ENCODE measurements at regions not wholly inside any gene's neighbourhood (a gene's known extent, or its start where the extent isn't known, plus 50 kb on each side); places are given as distances from the start of the nearest gene placed in this dataset.

DNA sequence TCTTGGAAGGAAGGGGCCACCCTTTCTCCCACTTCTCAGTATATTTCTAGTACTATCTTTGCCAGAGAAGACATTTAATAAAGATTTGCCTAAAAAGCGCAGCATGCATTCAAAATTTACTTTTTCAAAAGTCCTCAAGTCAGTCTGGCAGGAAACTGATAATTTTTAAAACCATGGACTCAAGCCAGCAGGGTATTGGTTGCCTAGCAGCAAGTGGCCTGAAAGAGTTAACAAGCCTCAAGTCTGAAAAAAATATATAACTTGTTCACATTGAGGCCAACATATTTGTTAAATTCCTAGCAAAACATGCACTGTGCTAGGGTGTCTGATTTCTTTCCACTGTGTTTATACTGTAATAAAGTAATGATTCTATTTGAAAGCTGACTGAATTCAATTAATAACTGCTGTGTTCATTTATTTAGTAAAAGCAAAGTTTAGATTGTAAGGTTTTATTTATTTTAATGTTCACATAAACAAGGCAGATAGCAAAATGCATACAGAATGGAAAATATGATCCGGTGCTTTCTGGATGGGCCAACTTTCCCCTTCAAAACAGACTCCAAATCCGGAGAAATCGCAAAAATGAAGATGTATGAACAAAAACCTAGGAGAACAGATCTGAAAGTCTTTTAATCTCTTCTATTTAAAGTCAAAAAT, 218.5 kb upstream of the FGF13 start:
- no peak overlapping the region for H3K4me3 ChIP-seq (ENCODE audit: low read depth, low read length)
- no peak for DNase-seq (ENCODE audit: low read depth)
- TF ChIP-seq, protein P1, sequence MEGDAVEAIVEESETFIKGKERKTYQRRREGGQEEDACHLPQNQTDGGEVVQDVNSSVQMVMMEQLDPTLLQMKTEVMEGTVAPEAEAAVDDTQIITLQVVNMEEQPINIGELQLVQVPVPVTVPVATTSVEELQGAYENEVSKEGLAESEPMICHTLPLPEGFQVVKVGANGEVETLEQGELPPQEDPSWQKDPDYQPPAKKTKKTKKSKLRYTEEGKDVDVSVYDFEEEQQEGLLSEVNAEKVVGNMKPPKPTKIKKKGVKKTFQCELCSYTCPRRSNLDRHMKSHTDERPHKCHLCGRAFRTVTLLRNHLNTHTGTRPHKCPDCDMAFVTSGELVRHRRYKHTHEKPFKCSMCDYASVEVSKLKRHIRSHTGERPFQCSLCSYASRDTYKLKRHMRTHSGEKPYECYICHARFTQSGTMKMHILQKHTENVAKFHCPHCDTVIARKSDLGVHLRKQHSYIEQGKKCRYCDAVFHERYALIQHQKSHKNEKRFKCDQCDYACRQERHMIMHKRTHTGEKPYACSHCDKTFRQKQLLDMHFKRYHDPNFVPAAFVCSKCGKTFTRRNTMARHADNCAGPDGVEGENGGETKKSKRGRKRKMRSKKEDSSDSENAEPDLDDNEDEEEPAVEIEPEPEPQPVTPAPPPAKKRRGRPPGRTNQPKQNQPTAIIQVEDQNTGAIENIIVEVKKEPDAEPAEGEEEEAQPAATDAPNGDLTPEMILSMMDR (IDR thresholded peaks at IDR 0.05; ENCODE audit: low read depth, low read length, missing control alignments) = no peak

DNA sequence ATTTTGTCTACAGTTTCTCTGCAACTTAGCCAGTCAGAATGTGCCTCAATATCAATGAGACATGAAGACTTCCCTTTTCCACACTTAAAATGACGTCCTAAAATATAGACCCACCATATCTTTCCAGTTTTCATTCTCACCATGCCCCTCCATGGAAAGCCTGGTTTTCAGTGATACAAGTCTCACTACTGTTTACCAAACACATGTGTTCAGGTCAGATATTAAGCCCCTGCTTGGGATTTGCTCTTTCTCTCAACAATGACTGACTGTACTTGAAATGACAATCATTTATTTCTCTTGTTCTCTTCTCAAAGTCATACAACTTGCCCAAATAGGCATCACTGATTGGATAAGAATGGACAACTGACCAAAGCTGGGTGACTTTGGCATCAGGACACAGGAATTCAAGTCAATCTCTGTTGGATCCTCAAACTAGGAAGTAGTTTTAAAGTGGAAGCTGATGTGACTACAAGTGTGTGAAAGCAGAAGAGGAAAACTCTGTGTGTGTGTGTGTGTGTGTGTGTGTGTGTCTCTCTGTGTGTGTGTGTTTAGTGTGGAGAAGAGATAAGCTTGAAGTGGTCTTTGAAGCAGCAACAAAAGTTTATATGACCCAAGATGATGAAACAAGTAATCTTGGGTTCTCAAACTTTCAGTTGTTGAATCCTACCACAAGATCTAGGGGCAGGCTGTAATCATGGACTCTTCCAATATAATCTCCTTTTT, 217.4 kb upstream of the FGF13 start:
- TF ChIP-seq, protein P1 (IDR thresholded peaks at IDR 0.05; ENCODE audit: low read depth, low read length, missing control alignments) = no peak
- no peak for DNase-seq (ENCODE audit: low read depth)
- H3K4me3 ChIP-seq (ENCODE audit: low read depth, low read length) = no peak overlapping the region

DNA sequence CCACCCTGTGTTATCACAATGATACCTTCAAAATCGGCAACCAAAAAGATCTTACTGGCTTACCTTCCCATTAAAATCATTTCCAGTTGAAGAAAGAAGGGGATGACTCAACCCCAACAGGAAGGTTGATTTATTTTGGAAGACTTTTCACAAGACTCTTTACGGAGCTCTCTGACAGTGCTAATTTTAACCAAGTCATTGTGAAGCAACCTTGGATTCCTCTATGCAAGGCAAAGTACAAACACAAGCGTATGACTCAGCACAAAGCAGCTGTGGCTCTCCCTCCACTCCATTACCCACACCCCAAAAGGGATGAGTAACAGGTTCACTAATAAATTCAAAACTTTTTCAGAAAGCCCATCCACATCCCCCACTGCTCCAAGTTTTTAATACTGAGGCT, 213.8 kb upstream of the FGF13 start:
- no peak overlapping the region for H3K4me3 ChIP-seq (ENCODE audit: low read depth, low read length)
- DNase-seq (ENCODE audit: low read depth) = no peak
- TF ChIP-seq, protein P1 (IDR thresholded peaks at IDR 0.05; ENCODE audit: low read depth, low read length, missing control alignments) = no peak

DNA sequence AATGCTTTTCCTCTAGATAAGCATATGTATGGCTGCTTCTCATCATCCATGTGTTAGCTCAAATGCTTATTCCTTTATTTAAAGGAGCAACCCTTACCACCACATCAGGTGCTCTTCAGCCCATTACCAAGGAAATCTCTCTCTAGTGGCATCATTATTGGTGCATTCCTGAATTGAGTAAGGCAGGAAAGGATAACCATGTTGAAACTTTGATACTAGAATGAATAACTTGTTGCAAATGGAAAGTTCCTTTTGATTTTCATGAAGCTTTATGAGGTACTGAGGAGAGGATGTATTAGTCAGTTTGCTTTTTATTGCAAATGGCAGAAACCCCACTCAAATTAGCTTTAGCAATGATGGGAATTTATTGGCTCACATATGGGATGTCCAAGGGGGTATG, 212.3 kb upstream of the FGF13 start:
- no peak for DNase-seq (ENCODE audit: low read depth)
- H3K4me3 ChIP-seq (ENCODE audit: low read depth, low read length) = no peak overlapping the region
- TF ChIP-seq, protein P1 (IDR thresholded peaks at IDR 0.05; ENCODE audit: low read depth, low read length, missing control alignments) = no peak

DNA sequence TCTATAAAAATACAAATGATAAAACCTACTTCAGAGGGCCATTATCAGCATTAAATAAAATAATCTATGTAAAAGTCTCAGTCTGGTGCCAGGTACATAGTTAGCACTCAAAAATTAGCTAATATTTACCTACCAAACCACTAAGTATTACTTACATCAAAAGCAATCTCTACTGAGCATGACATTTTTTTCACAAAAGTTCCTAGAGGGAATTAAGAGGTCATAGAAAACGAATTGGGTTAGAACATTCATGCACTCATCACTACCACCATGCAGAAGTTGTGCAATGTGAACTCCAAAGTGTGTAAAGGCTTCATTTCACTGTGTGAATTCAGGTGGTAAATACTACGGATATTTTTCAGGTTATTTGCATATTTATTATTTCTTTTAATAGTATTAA, 209.5 kb upstream of the FGF13 start:
- no peak for DNase-seq (ENCODE audit: low read depth)
- TF ChIP-seq, protein P1 (IDR thresholded peaks at IDR 0.05; ENCODE audit: low read depth, low read length, missing control alignments) = no peak
- H3K4me3 ChIP-seq (ENCODE audit: low read depth, low read length) = no peak overlapping the region

DNA sequence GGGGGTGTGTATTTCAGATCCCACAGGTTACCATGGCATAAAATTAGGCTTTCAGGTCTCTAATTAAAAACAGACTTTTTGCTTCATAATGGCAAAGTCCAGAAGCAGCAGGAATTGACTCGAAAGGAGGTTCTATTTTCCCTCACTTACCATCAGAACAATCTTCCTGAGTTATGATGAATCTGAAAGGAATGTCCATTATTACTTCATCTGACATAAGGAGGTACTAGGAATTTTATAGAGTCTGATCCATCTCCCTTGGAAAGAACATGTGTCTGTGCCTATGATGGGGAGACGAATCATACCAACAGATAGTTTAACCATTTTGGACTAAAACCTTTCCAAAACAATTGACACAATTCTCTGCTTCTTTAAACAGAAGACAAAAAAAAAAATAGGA, 206.3 kb upstream of the FGF13 start:
- no peak for DNase-seq (ENCODE audit: low read depth)
- H3K4me3 ChIP-seq (ENCODE audit: low read depth, low read length) = no peak overlapping the region
- TF ChIP-seq, protein P1 (IDR thresholded peaks at IDR 0.05; ENCODE audit: low read depth, low read length, missing control alignments) = no peak

DNA sequence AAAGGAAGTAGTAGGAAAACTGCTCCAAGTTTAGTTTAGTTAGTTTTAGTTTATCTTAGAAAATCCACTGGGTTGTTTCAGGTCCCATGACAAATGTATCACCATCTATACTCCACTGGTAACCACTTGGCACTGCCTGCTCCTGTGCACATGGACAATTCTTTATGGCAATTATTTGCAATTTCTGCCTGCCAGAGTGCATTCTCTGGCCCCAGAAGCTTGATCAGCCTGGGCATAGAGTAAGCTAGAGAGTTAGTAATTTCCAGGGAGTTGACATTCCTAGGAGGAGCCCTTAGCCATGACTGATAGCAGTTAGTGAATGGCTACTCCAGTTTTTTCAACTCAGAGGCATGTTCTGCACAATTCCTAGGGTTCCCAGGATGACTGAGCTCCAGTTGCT, 203.2 kb upstream of the FGF13 start:
- H3K4me3 ChIP-seq (ENCODE audit: low read depth, low read length) = no peak overlapping the region
- DNase-seq (ENCODE audit: low read depth) = no peak
- TF ChIP-seq, protein P1 (IDR thresholded peaks at IDR 0.05; ENCODE audit: low read depth, low read length, missing control alignments) = no peak
